IPS-18a (cell line): ENCODE measurements at regions not wholly inside any gene's neighbourhood (a gene's known extent, or its start where the extent isn't known, plus 50 kb on each side); places are given as distances from the start of the nearest gene placed in this dataset.

Experiments used
- H3K27ac ChIP-seq: one replicate; pipeline ENCODE4 v1.5.1; 2013; ENCODE audit warnings: low read length
- H3K27me3 ChIP-seq: one replicate; pipeline ENCODE4 v1.6.1; 2013; ENCODE audit warnings: mild to moderate bottlenecking, low read length; ENCODE audit not compliant: control insufficient read depth, insufficient read depth
- H3K36me3 ChIP-seq: one replicate; pipeline ENCODE4 v1.6.1; 2013; ENCODE audit warnings: low read depth, low read length; ENCODE audit not compliant: control insufficient read depth
- H3K4me1 ChIP-seq: one replicate; pipeline ENCODE4 v1.6.1; 2013; ENCODE audit warnings: low read depth, low read length; ENCODE audit not compliant: control insufficient read depth
- H3K4me3 ChIP-seq: one replicate; pipeline ENCODE4 v1.5.1; 2013; ENCODE audit warnings: low read length
- H3K9ac ChIP-seq: one replicate; pipeline ENCODE4 v1.6.1; 2013; ENCODE audit warnings: mild to moderate bottlenecking, low read length, moderate library complexity
- H3K9me3 ChIP-seq: one replicate; pipeline ENCODE4 v1.6.1; 2013; ENCODE audit warnings: low read depth, low read length; ENCODE audit not compliant: control insufficient read depth

- no peak overlapping the region for H3K27ac ChIP-seq
Measured at GRCh38 chr7:88095-88926, 104.1 kb upstream of the FAM20C start.

GRCh38 chr7:88927-89231, 103.5 kb upstream of the FAM20C start:
- H3K9me3 ChIP-seq, result no peaks in the 10 kb centered on the region
- H3K27ac ChIP-seq, result no peak overlapping the region
- H3K36me3 ChIP-seq, result no peaks in the 10 kb centered on the region
- H3K27me3 ChIP-seq, result no peaks in the 10 kb centered on the region
- H3K4me3 ChIP-seq, result no peak overlapping the region
- H3K9ac ChIP-seq, result no peak overlapping the region
- peaks cover 18% of the 10 kb centered on the region for H3K4me1 ChIP-seq

More at GRCh38 chr7:88095-88926, 104.1 kb upstream of the FAM20C start:
- no peak overlapping the region for H3K9ac ChIP-seq
- no peaks in the 10 kb centered on the region for H3K36me3 ChIP-seq
- H3K9me3 ChIP-seq, result no peaks in the 10 kb centered on the region
- H3K4me3 ChIP-seq, result no peak overlapping the region
- no peaks in the 10 kb centered on the region for H3K27me3 ChIP-seq
- peaks cover 18% of the 10 kb centered on the region for H3K4me1 ChIP-seq

- H3K27me3 ChIP-seq, result no peaks in the 10 kb centered on the region
- H3K9me3 ChIP-seq, result no peaks in the 10 kb centered on the region
- H3K4me1 ChIP-seq, result peaks cover 22% of the 10 kb centered on the region
- no peak overlapping the region for H3K4me3 ChIP-seq
- no peaks in the 10 kb centered on the region for H3K36me3 ChIP-seq
- H3K9ac ChIP-seq, result no peak overlapping the region
- H3K27ac ChIP-seq, result no peak overlapping the region
Measured at GRCh38 chr7:89232-90019, 102.9 kb upstream of the FAM20C start.

GRCh38 chr7:90111-91063, 102.0 kb upstream of the FAM20C start:
- Histone ChIP-seq H3K9me3 (no peaks in the 10 kb centered on the region), H3K27me3 (no peaks in the 10 kb centered on the region), H3K4me3 (no peak overlapping the region), H3K36me3 (no peaks in the 10 kb centered on the region), H3K27ac (no peak overlapping the region), H3K4me1 (peaks cover 31% of the 10 kb centered on the region), H3K9ac (no peak overlapping the region)

- Histone ChIP-seq H3K4me3 (no peak overlapping the region), H3K27ac (no peak overlapping the region), H3K27me3 (no peaks in the 10 kb centered on the region), H3K4me1 (peaks cover 41% of the 10 kb centered on the region), H3K9ac (no peak overlapping the region), H3K36me3 (no peaks in the 10 kb centered on the region), H3K9me3 (no peaks in the 10 kb centered on the region)
Measured at GRCh38 chr7:91396-92175, 100.8 kb upstream of the FAM20C start.

GRCh38 chr7:92231-92674, 100.1 kb upstream of the FAM20C start:
- no peak overlapping the region for H3K27ac ChIP-seq
- H3K4me1 ChIP-seq, result peaks cover 46% of the 10 kb centered on the region
- H3K27me3 ChIP-seq, result no peaks in the 10 kb centered on the region
- no peak overlapping the region for H3K4me3 ChIP-seq
- no peaks in the 10 kb centered on the region for H3K9me3 ChIP-seq
- H3K9ac ChIP-seq, result no peak overlapping the region
- no peaks in the 10 kb centered on the region for H3K36me3 ChIP-seq

GRCh38 chr7:92888-93672, 99.3 kb upstream of the FAM20C start:
- Histone ChIP-seq H3K36me3 (no peaks in the 10 kb centered on the region), H3K9ac (no peak overlapping the region), H3K9me3 (no peaks in the 10 kb centered on the region), H3K4me3 (no peak overlapping the region), H3K4me1 (peaks cover 49% of the 10 kb centered on the region), H3K27ac (no peak overlapping the region), H3K27me3 (no peaks in the 10 kb centered on the region)

GRCh38 chr7:94251-94801, 98.0 kb upstream of the FAM20C start:
- H3K9ac ChIP-seq, result no peak overlapping the region
- peak overlapping the region; percentile 31 for H3K4me3 ChIP-seq
- no peaks in the 10 kb centered on the region for H3K27me3 ChIP-seq
- H3K9me3 ChIP-seq, result no peaks in the 10 kb centered on the region
- peaks cover 52% of the 10 kb centered on the region for H3K4me1 ChIP-seq
- H3K36me3 ChIP-seq, result no peaks in the 10 kb centered on the region
- no peak overlapping the region for H3K27ac ChIP-seq

- Histone ChIP-seq H3K9ac (no peak overlapping the region), H3K27me3 (no peaks in the 10 kb centered on the region), H3K4me1 (peaks cover 58% of the 10 kb centered on the region), H3K36me3 (no peaks in the 10 kb centered on the region), H3K27ac (peak overlapping the region; percentile 72), H3K4me3 (peak overlapping the region; percentile 31), H3K9me3 (no peaks in the 10 kb centered on the region)
Measured at GRCh38 chr7:95180-95862, 97.0 kb upstream of the FAM20C start.

GRCh38 chr7:95863-96260, 96.5 kb upstream of the FAM20C start:
- peaks cover 54% of the 10 kb centered on the region for H3K4me1 ChIP-seq
- H3K36me3 ChIP-seq, result no peaks in the 10 kb centered on the region
- H3K4me3 ChIP-seq, result peak overlapping the region; percentile 31
- no peaks in the 10 kb centered on the region for H3K9me3 ChIP-seq
- no peaks in the 10 kb centered on the region for H3K27me3 ChIP-seq
- no peak overlapping the region for H3K9ac ChIP-seq
- H3K27ac ChIP-seq, result peak overlapping the region; percentile 72
